IPS-18a (cell line): ENCODE measurements at regions not wholly inside any gene's neighbourhood (a gene's known extent, or its start where the extent isn't known, plus 50 kb on each side); places are given as distances from the start of the nearest gene placed in this dataset.

Experiments
- H3K27ac ChIP-seq: one replicate; pipeline ENCODE4 v1.5.1; 2013; ENCODE audit warnings: low read length
- H3K27me3 ChIP-seq: one replicate; pipeline ENCODE4 v1.6.1; 2013; ENCODE audit warnings: mild to moderate bottlenecking, low read length; ENCODE audit not compliant: control insufficient read depth, insufficient read depth
- H3K36me3 ChIP-seq: one replicate; pipeline ENCODE4 v1.6.1; 2013; ENCODE audit warnings: low read depth, low read length; ENCODE audit not compliant: control insufficient read depth
- H3K4me1 ChIP-seq: one replicate; pipeline ENCODE4 v1.6.1; 2013; ENCODE audit warnings: low read depth, low read length; ENCODE audit not compliant: control insufficient read depth
- H3K4me3 ChIP-seq: one replicate; pipeline ENCODE4 v1.5.1; 2013; ENCODE audit warnings: low read length
- H3K9ac ChIP-seq: one replicate; pipeline ENCODE4 v1.6.1; 2013; ENCODE audit warnings: mild to moderate bottlenecking, low read length, moderate library complexity
- H3K9me3 ChIP-seq: one replicate; pipeline ENCODE4 v1.6.1; 2013; ENCODE audit warnings: low read depth, low read length; ENCODE audit not compliant: control insufficient read depth

DNA sequence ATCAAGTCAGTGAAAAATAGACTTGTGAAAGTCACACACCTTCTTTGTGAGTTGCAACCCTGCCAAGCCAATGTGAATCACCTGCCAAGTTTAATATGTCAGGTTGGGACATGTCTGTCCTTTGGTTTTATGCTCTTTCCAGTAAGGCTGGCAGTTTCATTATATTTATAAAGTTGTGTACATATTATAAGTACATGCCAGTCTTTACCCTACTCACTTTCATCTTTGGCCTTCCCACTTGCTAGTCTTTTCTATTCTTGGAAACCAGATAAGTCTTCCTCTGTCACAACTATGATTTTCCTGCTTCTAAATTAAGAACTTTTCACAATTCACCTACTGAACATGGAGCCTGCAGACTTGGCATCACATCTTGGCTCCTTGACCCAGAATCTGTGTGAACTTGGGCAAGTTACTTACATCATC lies 680.7 kb upstream of the BOD1L1 start:
- no peak overlapping the region for H3K9ac ChIP-seq
- H3K4me3 ChIP-seq = no peak overlapping the region
- H3K27ac ChIP-seq = no peak overlapping the region
- no peaks in the 10 kb centered on the region for H3K36me3 ChIP-seq
- H3K27me3 ChIP-seq = no peaks in the 10 kb centered on the region
- no peaks in the 10 kb centered on the region for H3K4me1 ChIP-seq
- H3K9me3 ChIP-seq = no peaks in the 10 kb centered on the region

DNA sequence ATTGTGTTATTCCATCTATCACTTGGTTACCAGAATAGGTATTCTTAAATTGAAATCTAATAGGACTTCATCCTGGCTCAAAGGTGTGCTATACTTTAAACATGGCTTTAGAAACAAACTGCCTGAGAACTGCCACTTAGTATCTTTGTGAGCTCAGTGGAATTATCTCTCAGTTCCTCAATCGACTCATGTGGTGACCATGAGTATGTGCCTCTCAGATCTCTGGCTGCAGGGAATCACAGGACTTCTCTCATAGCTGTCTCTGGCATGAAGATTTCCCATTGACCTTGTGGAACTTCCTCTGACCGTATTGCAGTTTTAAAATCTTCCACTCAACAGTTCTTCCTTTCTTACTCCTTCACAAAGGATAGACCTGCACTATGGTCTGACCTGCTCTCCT lies 681.9 kb upstream of the BOD1L1 start:
- Histone ChIP-seq H3K27me3 (no peaks in the 10 kb centered on the region), H3K4me1 (no peaks in the 10 kb centered on the region), H3K4me3 (no peak overlapping the region), H3K27ac (no peak overlapping the region), H3K36me3 (no peaks in the 10 kb centered on the region), H3K9me3 (no peaks in the 10 kb centered on the region), H3K9ac (no peak overlapping the region)

DNA sequence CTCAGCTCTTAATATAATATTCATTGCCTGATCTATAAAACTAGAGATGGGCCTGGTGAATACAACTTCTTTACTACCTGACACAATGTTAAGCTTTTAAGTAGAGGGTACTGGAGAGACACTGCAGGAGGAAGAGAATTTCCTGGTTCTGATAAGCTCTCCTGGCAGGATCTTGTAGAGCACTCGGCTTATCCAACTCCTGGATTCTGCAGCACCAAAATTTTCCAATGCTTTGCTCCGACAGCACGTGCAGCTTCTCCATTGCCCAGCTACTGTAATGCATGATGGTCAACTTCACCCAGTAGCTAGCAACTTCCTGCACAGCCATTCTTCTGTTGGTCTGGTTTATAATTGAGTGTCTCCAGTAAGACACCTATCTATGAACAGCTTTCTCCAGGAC lies 686.2 kb upstream of the BOD1L1 start:
- Histone ChIP-seq H3K27me3 (no peaks in the 10 kb centered on the region), H3K4me3 (no peak overlapping the region), H3K27ac (no peak overlapping the region), H3K4me1 (peaks cover 4% of the 10 kb centered on the region), H3K36me3 (no peaks in the 10 kb centered on the region), H3K9me3 (no peaks in the 10 kb centered on the region), H3K9ac (no peak overlapping the region)

- Histone ChIP-seq H3K27ac (no peak overlapping the region), H3K9me3 (no peaks in the 10 kb centered on the region), H3K9ac (no peak overlapping the region), H3K4me1 (peaks cover 4% of the 10 kb centered on the region), H3K27me3 (no peaks in the 10 kb centered on the region), H3K4me3 (no peak overlapping the region), H3K36me3 (no peaks in the 10 kb centered on the region)
Observed at GRCh38 chr4:14315129-14315528, 687.2 kb upstream of the CPEB2 start.

DNA sequence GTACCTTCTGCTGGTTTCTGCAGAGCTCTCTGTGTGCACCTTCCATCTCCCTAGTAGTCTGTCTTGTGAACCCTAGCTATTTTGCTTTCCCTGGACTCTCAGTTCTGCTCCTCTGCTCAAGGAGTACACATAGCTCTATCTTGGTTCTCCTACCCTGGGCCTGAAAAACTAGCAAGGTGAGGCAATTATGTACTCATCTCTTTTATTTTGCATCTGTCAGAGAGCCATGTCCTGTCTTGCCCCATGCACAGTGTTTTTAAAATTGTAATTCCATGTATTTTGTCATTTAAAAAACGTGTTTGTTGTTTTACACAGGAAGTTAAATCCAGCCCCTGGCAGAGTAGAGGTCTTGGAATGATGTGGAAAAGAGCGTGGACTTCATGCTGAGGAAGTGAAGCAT lies 684.9 kb upstream of the CPEB2 start:
- Histone ChIP-seq H3K27ac (no peak overlapping the region), H3K27me3 (no peaks in the 10 kb centered on the region), H3K4me3 (no peak overlapping the region), H3K9me3 (no peaks in the 10 kb centered on the region), H3K9ac (no peak overlapping the region), H3K36me3 (no peaks in the 10 kb centered on the region), H3K4me1 (peaks cover 4% of the 10 kb centered on the region)

- peaks cover 7% of the 10 kb centered on the region for H3K4me1 ChIP-seq
- H3K27me3 ChIP-seq = no peaks in the 10 kb centered on the region
- no peaks in the 10 kb centered on the region for H3K9me3 ChIP-seq
- H3K36me3 ChIP-seq = no peaks in the 10 kb centered on the region
- no peak overlapping the region for H3K4me3 ChIP-seq
- H3K9ac ChIP-seq = no peak overlapping the region
- no peak overlapping the region for H3K27ac ChIP-seq
Observed at GRCh38 chr4:14318671-14319070, 683.6 kb upstream of the CPEB2 start.

DNA sequence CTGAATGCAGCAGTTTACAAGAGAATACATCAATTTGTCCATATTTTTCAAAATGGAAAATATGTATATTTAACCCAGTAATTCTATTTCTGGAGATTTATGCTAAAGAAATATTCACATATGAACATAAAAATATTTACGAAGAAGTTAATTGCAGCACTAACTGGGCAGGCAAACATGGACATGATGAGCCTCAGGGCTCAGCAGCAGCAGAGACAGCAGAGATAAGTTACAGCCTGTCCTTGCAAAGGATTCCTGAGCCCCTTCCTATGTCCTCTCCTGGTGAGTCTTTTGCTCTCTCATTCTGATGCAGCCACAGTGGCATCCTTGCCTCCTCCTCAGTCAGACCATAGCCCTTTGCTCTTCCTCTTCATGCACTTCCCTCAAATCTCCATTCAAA lies 680.6 kb upstream of the CPEB2 start:
- Histone ChIP-seq H3K36me3 (no peaks in the 10 kb centered on the region), H3K4me3 (no peak overlapping the region), H3K27me3 (no peaks in the 10 kb centered on the region), H3K9ac (no peak overlapping the region), H3K9me3 (no peaks in the 10 kb centered on the region), H3K27ac (no peak overlapping the region), H3K4me1 (peaks cover 3% of the 10 kb centered on the region)

GRCh38 chr4:14323191-14323590 lies 679.1 kb upstream of the CPEB2 start:
- H3K4me1 ChIP-seq = peaks cover 3% of the 10 kb centered on the region

GRCh38 chr4:14329228-14329627 lies 673.1 kb upstream of the CPEB2 start:
- no peak overlapping the region for H3K9ac ChIP-seq
- H3K27me3 ChIP-seq = no peaks in the 10 kb centered on the region
- H3K4me3 ChIP-seq = no peak overlapping the region
- H3K9me3 ChIP-seq = no peaks in the 10 kb centered on the region
- no peak overlapping the region for H3K27ac ChIP-seq
- H3K4me1 ChIP-seq = no peaks in the 10 kb centered on the region
- H3K36me3 ChIP-seq = no peaks in the 10 kb centered on the region

More at GRCh38 chr4:14323191-14323590, 679.1 kb upstream of the CPEB2 start:
- no peaks in the 10 kb centered on the region for H3K9me3 ChIP-seq
- no peaks in the 10 kb centered on the region for H3K36me3 ChIP-seq
- H3K27ac ChIP-seq = no peak overlapping the region
- no peak overlapping the region for H3K9ac ChIP-seq
- no peaks in the 10 kb centered on the region for H3K27me3 ChIP-seq
- no peak overlapping the region for H3K4me3 ChIP-seq

- Histone ChIP-seq H3K4me3 (no peak overlapping the region), H3K4me1 (no peaks in the 10 kb centered on the region), H3K9me3 (no peaks in the 10 kb centered on the region), H3K9ac (no peak overlapping the region), H3K27ac (no peak overlapping the region), H3K36me3 (no peaks in the 10 kb centered on the region), H3K27me3 (no peaks in the 10 kb centered on the region)
Observed at GRCh38 chr4:14333616-14334015, 668.7 kb upstream of the CPEB2 start.

- no peaks in the 10 kb centered on the region for H3K9me3 ChIP-seq
Observed at GRCh38 chr4:14334166-14334565, 668.1 kb upstream of the CPEB2 start.

DNA sequence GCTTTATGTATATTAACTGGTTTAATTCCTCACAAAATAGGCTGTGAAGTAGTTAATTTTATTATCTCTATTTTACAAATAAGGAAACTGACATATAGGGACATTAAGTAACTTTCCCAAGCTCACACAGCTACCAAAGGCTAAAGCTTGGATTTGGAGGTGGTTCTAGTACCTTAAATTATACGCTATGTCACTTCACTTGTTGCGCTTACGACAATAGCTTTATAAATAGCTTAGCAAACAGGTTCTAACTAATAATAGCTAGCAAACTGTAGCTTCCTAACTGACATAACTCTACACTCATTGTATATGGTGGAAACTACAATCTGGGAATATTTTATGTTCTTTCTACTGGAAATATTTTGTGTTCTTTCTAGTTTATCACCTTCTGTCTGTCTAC lies 666.4 kb upstream of the CPEB2 start:
- no peaks in the 10 kb centered on the region for H3K27me3 ChIP-seq
- H3K4me3 ChIP-seq = no peak overlapping the region
- no peak overlapping the region for H3K9ac ChIP-seq
- H3K36me3 ChIP-seq = no peaks in the 10 kb centered on the region
- H3K4me1 ChIP-seq = peaks cover 7% of the 10 kb centered on the region
- H3K9me3 ChIP-seq = no peaks in the 10 kb centered on the region
- no peak overlapping the region for H3K27ac ChIP-seq

More at GRCh38 chr4:14334166-14334565, 668.1 kb upstream of the CPEB2 start:
- Histone ChIP-seq H3K36me3 (no peaks in the 10 kb centered on the region), H3K27ac (no peak overlapping the region), H3K4me3 (no peak overlapping the region), H3K9ac (no peak overlapping the region), H3K4me1 (no peaks in the 10 kb centered on the region), H3K27me3 (no peaks in the 10 kb centered on the region)
